PC-9 (cell line): ENCODE measurements at regions not wholly inside any gene's neighbourhood (a gene's known extent, or its start where the extent isn't known, plus 50 kb on each side); places are given as distances from the start of the nearest gene placed in this dataset.

Source experiments
- CTCF ChIP-seq: fragments of 200-600 bp; sonication (generic); conservative IDR thresholded peaks from 2 replicates; pipeline ENCODE4 v1.6.1; 2017; ENCODE audit warnings: mixed run types, antibody characterized with exemption, mild to moderate bottlenecking, moderate library complexity
- EZH2 ChIP-seq: fragments of 200-600 bp; sonication (generic); IDR thresholded peaks from 2 replicates; pipeline ENCODE4 v1.8.0; 2017; ENCODE audit warnings: antibody characterized with exemption, low read depth

- no peak for TF ChIP-seq EZH2
- no peak for TF ChIP-seq CTCF
Measured at GRCh38 chr3:170766253-170766652, 103.7 kb downstream of the RPL22L1 start.
